ENCODE measurements at regions not wholly inside any gene's neighbourhood (a gene's known extent, or its start where the extent isn't known, plus 50 kb on each side); places are given as distances from the start of the nearest gene placed in this dataset.

DNA sequence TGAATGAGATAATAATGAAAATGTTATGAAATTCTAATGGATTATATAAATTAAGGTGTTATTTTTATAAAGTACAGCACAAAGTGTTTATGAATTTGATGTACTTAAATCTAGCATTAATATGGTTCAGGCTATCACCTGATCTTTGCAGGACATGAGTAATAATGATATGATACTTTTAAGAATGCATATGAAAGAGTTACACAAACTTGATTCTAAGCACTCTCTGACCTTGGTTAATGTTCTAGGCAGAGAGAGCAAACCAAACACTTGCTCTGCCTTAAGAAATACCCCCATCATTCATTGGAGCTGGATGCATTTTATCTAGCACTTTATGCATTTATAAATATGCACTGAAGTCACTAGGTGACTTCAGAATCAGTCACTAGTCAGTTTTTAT, 942.2 kb upstream of the CDH8 start:
- Histone ChIP-seq H3K4me1 (no peaks in the 10 kb centered on the region), H3K27me3 (no peaks in the 10 kb centered on the region), H3K9me3 (no peaks in the 10 kb centered on the region), H3K9ac (ENCODE audit: low read depth in 2 of 2, low read length in 2 of 2) (no peak overlapping the region), H3K4me3 (no peak overlapping the region), H3K36me3 (no peaks in the 10 kb centered on the region), H3K27ac (no peak overlapping the region)
- TF ChIP-seq, protein P1, sequence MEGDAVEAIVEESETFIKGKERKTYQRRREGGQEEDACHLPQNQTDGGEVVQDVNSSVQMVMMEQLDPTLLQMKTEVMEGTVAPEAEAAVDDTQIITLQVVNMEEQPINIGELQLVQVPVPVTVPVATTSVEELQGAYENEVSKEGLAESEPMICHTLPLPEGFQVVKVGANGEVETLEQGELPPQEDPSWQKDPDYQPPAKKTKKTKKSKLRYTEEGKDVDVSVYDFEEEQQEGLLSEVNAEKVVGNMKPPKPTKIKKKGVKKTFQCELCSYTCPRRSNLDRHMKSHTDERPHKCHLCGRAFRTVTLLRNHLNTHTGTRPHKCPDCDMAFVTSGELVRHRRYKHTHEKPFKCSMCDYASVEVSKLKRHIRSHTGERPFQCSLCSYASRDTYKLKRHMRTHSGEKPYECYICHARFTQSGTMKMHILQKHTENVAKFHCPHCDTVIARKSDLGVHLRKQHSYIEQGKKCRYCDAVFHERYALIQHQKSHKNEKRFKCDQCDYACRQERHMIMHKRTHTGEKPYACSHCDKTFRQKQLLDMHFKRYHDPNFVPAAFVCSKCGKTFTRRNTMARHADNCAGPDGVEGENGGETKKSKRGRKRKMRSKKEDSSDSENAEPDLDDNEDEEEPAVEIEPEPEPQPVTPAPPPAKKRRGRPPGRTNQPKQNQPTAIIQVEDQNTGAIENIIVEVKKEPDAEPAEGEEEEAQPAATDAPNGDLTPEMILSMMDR (IDR thresholded peaks at IDR 0.05), result no peak
- DNase-seq, result no peak
- intact Hi-C loops (cut with DNase I), result no loop called here

DNA sequence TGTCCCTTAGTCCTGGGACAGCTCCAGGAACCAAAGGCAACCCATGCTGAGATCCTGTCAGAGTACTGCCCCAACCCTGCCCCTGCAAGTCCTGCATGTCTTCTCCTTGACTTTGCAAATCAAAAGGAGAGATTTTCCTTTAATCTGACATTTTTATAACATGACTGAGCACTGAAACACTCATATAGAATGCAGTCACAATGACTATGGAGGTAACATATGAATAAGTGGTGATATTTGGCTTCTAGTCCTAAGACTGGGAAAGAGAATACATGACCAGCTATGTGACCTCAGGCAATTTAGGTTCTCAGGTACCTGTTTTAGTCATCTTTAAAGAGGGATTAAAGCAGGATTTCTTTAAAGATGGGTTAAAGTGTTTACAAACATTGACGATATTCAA, 941.6 kb upstream of the CDH8 start:
- Histone ChIP-seq H3K9ac (ENCODE audit: low read depth in 2 of 2, low read length in 2 of 2) (no peak overlapping the region), H3K36me3 (no peaks in the 10 kb centered on the region), H3K27ac (no peak overlapping the region), H3K4me3 (no peak overlapping the region), H3K9me3 (no peaks in the 10 kb centered on the region), H3K27me3 (no peaks in the 10 kb centered on the region), H3K4me1 (no peaks in the 10 kb centered on the region)
- DNase-seq, result no peak
- TF ChIP-seq, protein P1 (IDR thresholded peaks at IDR 0.05), result no peak
- intact Hi-C loops (cut with DNase I), result no loop called here

DNA sequence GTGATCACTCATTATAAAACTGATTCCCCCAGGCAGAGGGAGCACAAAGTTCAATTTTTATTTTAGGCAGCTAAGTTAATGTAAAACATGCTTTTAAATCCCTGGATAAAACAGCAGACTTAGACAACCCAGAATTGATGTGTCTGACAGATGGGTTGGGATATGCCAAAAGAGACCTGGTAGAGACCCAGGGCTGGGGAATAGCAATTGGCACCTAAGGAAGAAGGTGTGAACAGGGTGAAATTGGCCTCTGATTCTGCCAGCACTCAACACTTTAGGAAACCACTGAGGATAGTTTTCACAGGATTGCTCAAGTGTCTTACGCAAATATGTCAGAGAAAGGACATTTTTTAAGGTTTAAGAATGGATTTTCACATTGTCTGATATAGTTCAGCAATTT, 938.2 kb upstream of the CDH8 start:
- H3K27ac ChIP-seq, result no peak overlapping the region
- TF ChIP-seq, protein P1 (IDR thresholded peaks at IDR 0.05), result no peak
- intact Hi-C loops (cut with DNase I), result no loop called here
- no peak overlapping the region for H3K4me3 ChIP-seq
- H3K27me3 ChIP-seq, result no peaks in the 10 kb centered on the region
- DNase-seq, result no peak
- no peak overlapping the region for H3K9ac ChIP-seq (ENCODE audit: low read depth in 2 of 2, low read length in 2 of 2)
- H3K36me3 ChIP-seq, result no peaks in the 10 kb centered on the region
- H3K4me1 ChIP-seq, result no peaks in the 10 kb centered on the region
- no peaks in the 10 kb centered on the region for H3K9me3 ChIP-seq

DNA sequence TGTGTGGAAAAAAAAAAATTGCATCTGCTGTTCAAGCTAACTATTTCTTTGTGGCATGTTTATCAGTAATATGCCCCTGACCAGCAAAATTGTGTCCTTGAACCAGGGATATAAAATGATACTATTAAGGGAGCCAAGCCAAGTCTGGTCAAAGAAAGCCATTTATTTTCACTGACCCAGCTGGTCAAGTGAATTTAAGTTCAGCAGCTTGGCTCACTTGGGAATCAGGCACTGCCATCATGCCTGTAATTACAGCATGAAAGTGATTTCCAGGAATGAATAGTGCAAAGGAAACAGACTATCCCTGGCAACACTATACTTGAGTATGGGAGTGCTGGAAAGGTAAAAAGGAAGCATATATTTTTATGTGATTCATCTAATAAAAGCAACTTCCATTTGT, 934.6 kb upstream of the CDH8 start:
- H3K4me3 ChIP-seq, result no peak overlapping the region
- no peaks in the 10 kb centered on the region for H3K27me3 ChIP-seq
- H3K27ac ChIP-seq, result no peak overlapping the region
- H3K36me3 ChIP-seq, result no peaks in the 10 kb centered on the region
- intact Hi-C loops (cut with DNase I), result no loop called here
- H3K9me3 ChIP-seq, result no peaks in the 10 kb centered on the region
- TF ChIP-seq, protein P1 (IDR thresholded peaks at IDR 0.05), result no peak
- no peaks in the 10 kb centered on the region for H3K4me1 ChIP-seq
- H3K9ac ChIP-seq (ENCODE audit: low read depth in 2 of 2, low read length in 2 of 2), result no peak overlapping the region
- DNase-seq, result no peak

DNA sequence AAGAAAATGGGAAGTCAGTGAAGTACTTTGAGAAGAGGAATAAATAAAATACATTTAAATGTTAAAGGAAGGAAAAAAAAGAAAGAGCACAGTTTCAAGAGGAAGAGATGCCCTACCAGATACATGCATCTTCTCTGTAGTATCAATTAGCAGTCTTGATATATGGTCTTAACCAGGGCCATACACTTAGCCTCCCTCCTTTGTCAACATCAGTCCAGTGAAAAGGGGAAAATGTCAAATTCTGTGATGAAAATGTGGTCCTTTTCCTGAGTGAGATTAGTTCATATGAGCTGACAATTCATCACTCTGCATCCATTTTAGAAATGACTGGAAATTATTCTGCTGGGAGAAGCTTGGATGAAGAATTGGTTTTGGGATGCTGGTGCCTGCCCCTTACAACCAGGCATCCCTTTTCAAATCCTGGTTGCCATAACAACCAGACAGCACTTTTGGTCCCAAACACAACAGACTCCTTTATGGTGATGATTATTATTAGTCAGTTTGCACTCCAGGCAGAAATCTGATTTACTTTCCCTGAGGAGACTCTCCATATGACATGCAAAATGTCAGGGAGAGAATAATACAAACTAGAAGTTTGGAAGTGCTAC, 933.6 kb upstream of the CDH8 start:
- Histone ChIP-seq H3K27ac (no peak overlapping the region), H3K36me3 (no peaks in the 10 kb centered on the region), H3K4me1 (no peaks in the 10 kb centered on the region), H3K27me3 (no peaks in the 10 kb centered on the region), H3K4me3 (no peak overlapping the region), H3K9me3 (no peaks in the 10 kb centered on the region), H3K9ac (ENCODE audit: low read depth in 2 of 2, low read length in 2 of 2) (no peak overlapping the region)
- no peak for DNase-seq
- intact Hi-C loops (cut with DNase I), result no loop called here
- TF ChIP-seq, protein P1 (IDR thresholded peaks at IDR 0.05), result no peak

Data from colonic mucosa (tissue), 4 donors.